ENCODE measurements at regions not wholly inside any gene's neighbourhood (a gene's known extent, or its start where the extent isn't known, plus 50 kb on each side); places are given as distances from the start of the nearest gene placed in this dataset.

- no peak for TF ChIP-seq POLR2AphosphoS5 (IDR thresholded peaks at IDR 0.05; ENCODE audit: low read depth, low read length)
- TF ChIP-seq EZH2 (IDR thresholded peaks at IDR 0.05; ENCODE audit: low read depth, low read length, severe bottlenecking): no peak
- TF ChIP-seq CTCF (IDR thresholded peaks at IDR 0.05; ENCODE audit: control extremely low read depth in 1 of 3, insufficient read depth in 1 of 3, low read depth in 1 of 3, low read length in 3 of 3): no peak
- TF ChIP-seq MAFK (IDR thresholded peaks at IDR 0.05; ENCODE audit: low read depth, low read length): no peak
These were observed 66.1 kb upstream of the GPC1 start for GRCh38 chr2:240369335-240369734.

Data from H1 (cell line).